SK-N-SH treated with all-trans-retinoic acid at 6 μM for 48 hours (cell line): ENCODE measurements at regions not wholly inside any gene's neighbourhood (a gene's known extent, or its start where the extent isn't known, plus 50 kb on each side); places are given as distances from the start of the nearest gene placed in this dataset.

Source experiments
- ARNTL ChIP-seq: fragments of 450-650 bp; formaldehyde crosslinking; IDR thresholded peaks from 2 replicates; pipeline ENCODE4 v1.5.0; 2020; ENCODE audit warnings: low read depth, mild to moderate bottlenecking, moderate library complexity, borderline replicate concordance
- CSDC2 ChIP-seq: fragments of 250-450 bp; sonication (Bioruptor Pico); IDR thresholded peaks from 2 replicates; pipeline ENCODE4 v1.5.0; 2020; ENCODE audit warnings: mild to moderate bottlenecking, moderate library complexity
- RARB ChIP-seq: fragments of 250-450 bp; sonication (Bioruptor Pico); IDR thresholded peaks from 2 replicates; pipeline ENCODE4 v1.8.0; 2021; ENCODE audit warnings: mild to moderate bottlenecking, moderate library complexity
- TCF4 ChIP-seq: fragments of 250-450 bp; sonication (Bioruptor Pico); IDR thresholded peaks from 2 replicates; pipeline ENCODE4 v1.8.0; 2021; ENCODE audit warnings: mild to moderate bottlenecking, moderate library complexity, borderline replicate concordance
- TOX ChIP-seq: fragments of 250-450 bp; sonication (Bioruptor Pico); IDR thresholded peaks from 2 replicates; pipeline ENCODE4 v1.8.0; 2021; ENCODE audit warnings: mild to moderate bottlenecking, moderate library complexity, borderline replicate concordance
- ZC3H10 ChIP-seq: fragments of 250-450 bp; sonication (Bioruptor Pico); IDR thresholded peaks from 2 replicates; pipeline ENCODE4 v1.5.1; 2021; ENCODE audit warnings: mild to moderate bottlenecking, moderate library complexity
- TF ChIP-seq, protein P1 (sequence below): fragments of 250-450 bp; sonication (Bioruptor Pico); IDR thresholded peaks from 2 replicates; pipeline ENCODE4 v1.5.1; 2020; ENCODE audit warnings: low read depth, mild to moderate bottlenecking, moderate library complexity
- TF ChIP-seq, protein P2 (sequence below): fragments of 250-450 bp; sonication (Bioruptor Pico); IDR thresholded peaks from 2 replicates; pipeline ENCODE4 v1.5.0; 2020; ENCODE audit warnings: mild to moderate bottlenecking, moderate library complexity
- TF ChIP-seq, protein P3 (sequence below): fragments of 250-450 bp; sonication (Bioruptor Pico); IDR thresholded peaks from 2 replicates; pipeline ENCODE4 v1.8.0; 2020; ENCODE audit warnings: mild to moderate bottlenecking, moderate library complexity, borderline replicate concordance

DNA sequence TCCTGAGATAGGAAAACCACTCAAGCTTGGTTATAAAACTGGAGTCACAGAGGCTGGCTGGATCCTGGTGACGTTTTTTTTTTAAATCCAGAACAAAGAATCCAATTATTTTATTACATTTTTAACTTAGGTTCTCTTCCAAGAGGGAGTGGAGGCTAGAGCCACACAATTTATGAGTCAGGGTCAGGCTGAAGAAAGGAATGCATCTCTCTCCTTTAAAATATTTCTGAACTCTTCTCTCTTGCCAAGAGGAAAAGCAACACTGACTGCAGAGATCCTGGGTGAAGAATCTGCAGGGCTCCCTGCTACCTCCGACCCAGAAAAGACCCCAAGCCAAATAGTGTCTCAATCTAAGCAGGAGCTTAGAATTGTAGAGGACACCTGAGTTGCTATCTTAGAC lies 88.5 kb upstream of the SSTR4 start:
- TF ChIP-seq, protein P1, sequence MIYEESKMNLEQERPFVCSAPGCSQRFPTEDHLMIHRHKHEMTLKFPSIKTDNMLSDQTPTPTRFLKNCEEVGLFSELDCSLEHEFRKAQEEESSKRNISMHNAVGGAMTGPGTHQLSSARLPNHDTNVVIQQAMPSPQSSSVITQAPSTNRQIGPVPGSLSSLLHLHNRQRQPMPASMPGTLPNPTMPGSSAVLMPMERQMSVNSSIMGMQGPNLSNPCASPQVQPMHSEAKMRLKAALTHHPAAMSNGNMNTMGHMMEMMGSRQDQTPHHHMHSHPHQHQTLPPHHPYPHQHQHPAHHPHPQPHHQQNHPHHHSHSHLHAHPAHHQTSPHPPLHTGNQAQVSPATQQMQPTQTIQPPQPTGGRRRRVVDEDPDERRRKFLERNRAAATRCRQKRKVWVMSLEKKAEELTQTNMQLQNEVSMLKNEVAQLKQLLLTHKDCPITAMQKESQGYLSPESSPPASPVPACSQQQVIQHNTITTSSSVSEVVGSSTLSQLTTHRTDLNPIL (CRISPR knock-in tag) = no peak
- TF ChIP-seq TCF4 (CRISPR knock-in tag) (no peak), TOX (CRISPR knock-in tag) (no peak), ARNTL (CRISPR knock-in tag) (no peak), ZC3H10 (no peak), RARB (CRISPR knock-in tag) (no peak), CSDC2 (CRISPR knock-in tag) (no peak)
- TF ChIP-seq, protein P2, sequence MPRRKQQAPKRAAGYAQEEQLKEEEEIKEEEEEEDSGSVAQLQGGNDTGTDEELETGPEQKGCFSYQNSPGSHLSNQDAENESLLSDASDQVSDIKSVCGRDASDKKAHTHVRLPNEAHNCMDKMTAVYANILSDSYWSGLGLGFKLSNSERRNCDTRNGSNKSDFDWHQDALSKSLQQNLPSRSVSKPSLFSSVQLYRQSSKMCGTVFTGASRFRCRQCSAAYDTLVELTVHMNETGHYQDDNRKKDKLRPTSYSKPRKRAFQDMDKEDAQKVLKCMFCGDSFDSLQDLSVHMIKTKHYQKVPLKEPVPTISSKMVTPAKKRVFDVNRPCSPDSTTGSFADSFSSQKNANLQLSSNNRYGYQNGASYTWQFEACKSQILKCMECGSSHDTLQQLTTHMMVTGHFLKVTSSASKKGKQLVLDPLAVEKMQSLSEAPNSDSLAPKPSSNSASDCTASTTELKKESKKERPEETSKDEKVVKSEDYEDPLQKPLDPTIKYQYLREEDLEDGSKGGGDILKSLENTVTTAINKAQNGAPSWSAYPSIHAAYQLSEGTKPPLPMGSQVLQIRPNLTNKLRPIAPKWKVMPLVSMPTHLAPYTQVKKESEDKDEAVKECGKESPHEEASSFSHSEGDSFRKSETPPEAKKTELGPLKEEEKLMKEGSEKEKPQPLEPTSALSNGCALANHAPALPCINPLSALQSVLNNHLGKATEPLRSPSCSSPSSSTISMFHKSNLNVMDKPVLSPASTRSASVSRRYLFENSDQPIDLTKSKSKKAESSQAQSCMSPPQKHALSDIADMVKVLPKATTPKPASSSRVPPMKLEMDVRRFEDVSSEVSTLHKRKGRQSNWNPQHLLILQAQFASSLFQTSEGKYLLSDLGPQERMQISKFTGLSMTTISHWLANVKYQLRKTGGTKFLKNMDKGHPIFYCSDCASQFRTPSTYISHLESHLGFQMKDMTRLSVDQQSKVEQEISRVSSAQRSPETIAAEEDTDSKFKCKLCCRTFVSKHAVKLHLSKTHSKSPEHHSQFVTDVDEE (CRISPR knock-in tag) = no peak
- TF ChIP-seq, protein P3, sequence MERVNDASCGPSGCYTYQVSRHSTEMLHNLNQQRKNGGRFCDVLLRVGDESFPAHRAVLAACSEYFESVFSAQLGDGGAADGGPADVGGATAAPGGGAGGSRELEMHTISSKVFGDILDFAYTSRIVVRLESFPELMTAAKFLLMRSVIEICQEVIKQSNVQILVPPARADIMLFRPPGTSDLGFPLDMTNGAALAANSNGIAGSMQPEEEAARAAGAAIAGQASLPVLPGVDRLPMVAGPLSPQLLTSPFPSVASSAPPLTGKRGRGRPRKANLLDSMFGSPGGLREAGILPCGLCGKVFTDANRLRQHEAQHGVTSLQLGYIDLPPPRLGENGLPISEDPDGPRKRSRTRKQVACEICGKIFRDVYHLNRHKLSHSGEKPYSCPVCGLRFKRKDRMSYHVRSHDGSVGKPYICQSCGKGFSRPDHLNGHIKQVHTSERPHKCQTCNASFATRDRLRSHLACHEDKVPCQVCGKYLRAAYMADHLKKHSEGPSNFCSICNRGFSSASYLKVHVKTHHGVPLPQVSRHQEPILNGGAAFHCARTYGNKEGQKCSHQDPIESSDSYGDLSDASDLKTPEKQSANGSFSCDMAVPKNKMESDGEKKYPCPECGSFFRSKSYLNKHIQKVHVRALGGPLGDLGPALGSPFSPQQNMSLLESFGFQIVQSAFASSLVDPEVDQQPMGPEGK = no peak
